CD4-positive, alpha-beta T cell (primary cell): ENCODE measurements at regions not wholly inside any gene's neighbourhood (a gene's known extent, or its start where the extent isn't known, plus 50 kb on each side); places are given as distances from the start of the nearest gene placed in this dataset.
"Not testable (repeated sequence)": the region's sequence is repeated elsewhere in the genome, so short reads cannot be mapped to it uniquely, and the experiment has no call there.

Source experiments
- ATAC-seq: fragments of 200-7000 bp; cut with Tn5 transposase; one replicate; pipeline ENCODE4 v1.10.0; 2022; ENCODE audit warnings: mild to moderate bottlenecking; ENCODE audit not compliant: poor library complexity
- CTCF ChIA-PET: fragments of 350-600 bp; sonication (Branson Sonifier 250); formaldehyde crosslinking; loops from one replicate; lab custom pipeline; 2021; ENCODE audit warnings: antibody characterized with exemption, inconsistent platforms; lab: Charles Lee
- POLR2A ChIA-PET: fragments of 350-600 bp; sonication (Branson Sonifier 250); formaldehyde crosslinking; loops from one replicate; lab custom pipeline; 2021; ENCODE audit warnings: antibody characterized with exemption, inconsistent platforms; lab: Charles Lee
- DNase-seq, 14 experiments: peaks; one replicate each; pipeline ENCODE4 v3.0.0-alpha.2; 2013 to 2020; ENCODE audit warnings: mixed read lengths in 2 of 14
- H3K27ac ChIP-seq, 2 donors: one replicate each; pipeline versions ENCODE4 v1.5.1 to v1.7.0; 2013; ENCODE audit warnings: low read length in 2 of 2, low read depth in 1 of 2, mild to moderate bottlenecking in 1 of 2
- H3K27me3 ChIP-seq, 2 experiments: 1 replicate in 1 of 2; 2 replicates in 1 of 2; pipeline versions ENCODE4 v1.6.1 to v1.7.0; 2013; ENCODE audit warnings: low read length in 2 of 2, control low read depth in 1 of 2, mild to moderate bottlenecking in 1 of 2, moderate library complexity in 1 of 2; ENCODE audit not compliant: insufficient read depth in 2 of 2, control insufficient read depth in 1 of 2
- H3K36me3 ChIP-seq: one replicate; pipeline ENCODE4 v1.6.1; 2013; ENCODE audit warnings: low read length, control low read depth; ENCODE audit not compliant: insufficient read depth
- H3K4me1 ChIP-seq: one replicate; pipeline ENCODE4 v1.6.1; 2013; ENCODE audit warnings: low read length, control low read depth; ENCODE audit not compliant: insufficient read depth
- H3K4me3 ChIP-seq: one replicate; pipeline ENCODE4 v1.5.1; 2013; ENCODE audit warnings: mild to moderate bottlenecking, low read length, moderate library complexity
- H3K9me3 ChIP-seq, 2 experiments: 1 replicate in 1 of 2; 2 replicates in 1 of 2; pipeline versions ENCODE4 v1.6.1 to v1.7.0; 2013; ENCODE audit warnings: low read length in 2 of 2, mild to moderate bottlenecking in 2 of 2, control low read depth in 1 of 2, moderate library complexity in 1 of 2; ENCODE audit not compliant: control insufficient read depth in 1 of 2, insufficient read depth in 1 of 2
- H3K27ac Mint-ChIP-seq: one replicate; pipeline ENCODE4 v1.8.0; 2020; ENCODE audit warnings: mixed read lengths
- H3K27me3 Mint-ChIP-seq: one replicate; pipeline ENCODE4 v1.8.0; 2021; ENCODE audit warnings: mixed read lengths
- H3K36me3 Mint-ChIP-seq: one replicate; pipeline ENCODE4 v1.8.0; 2021; ENCODE audit warnings: low read depth, mixed read lengths
- H3K4me1 Mint-ChIP-seq: one replicate; pipeline ENCODE4 v1.8.0; 2021; ENCODE audit warnings: low read depth, mixed read lengths
- H3K4me3 Mint-ChIP-seq: one replicate; pipeline ENCODE4 v1.8.0; 2020; ENCODE audit warnings: mild to moderate bottlenecking, mixed read lengths
- H3K9me3 Mint-ChIP-seq: one replicate; pipeline ENCODE4 v1.8.0; 2020; ENCODE audit warnings: mixed read lengths
- intact Hi-C, 2 experiments: fragments of 100-400 bp; cut with DNase I in 1 of 2; cut with micrococcal nuclease in 1 of 2; formaldehyde crosslinking; loops; one replicate each; pipeline versions ENCODE4 v1.15.1 to v1.9.0; 2023 to 2025; cut with DNase I, micrococcal nuclease
- TF ChIP-seq, protein P1 (sequence below): fragments of 200-600 bp; IDR thresholded peaks from one replicate; pipeline ENCODE4 v1.8.0; 2022; ENCODE audit warnings: antibody characterized with exemption, mild to moderate bottlenecking

GRCh38 chr4:30056016-30056766 is 664.0 kb upstream of the PCDH7 start:
- Mint-ChIP-seq H3K4me3 (no peak overlapping the region), H3K27me3 (no peaks in the 10 kb centered on the region), H3K9me3 (peaks cover 8% of the 10 kb centered on the region), H3K4me1 (no peaks in the 10 kb centered on the region), H3K27ac (no peak overlapping the region), H3K36me3 (no peaks in the 10 kb centered on the region)
- Histone ChIP-seq H3K4me1 (no peaks in the 10 kb centered on the region), H3K4me3 (no peak overlapping the region), H3K27me3 (no peaks in the 10 kb centered on the region), H3K9me3 (peaks cover 4 to 6% of the 10 kb centered on the region in 2 experiments), H3K36me3 (no peaks in the 10 kb centered on the region), H3K27ac (no peak overlapping the region)
- ATAC-seq (no peak), DNase-seq (no peak)
- intact Hi-C loops, result no loop called here
- TF ChIP-seq, protein P1, sequence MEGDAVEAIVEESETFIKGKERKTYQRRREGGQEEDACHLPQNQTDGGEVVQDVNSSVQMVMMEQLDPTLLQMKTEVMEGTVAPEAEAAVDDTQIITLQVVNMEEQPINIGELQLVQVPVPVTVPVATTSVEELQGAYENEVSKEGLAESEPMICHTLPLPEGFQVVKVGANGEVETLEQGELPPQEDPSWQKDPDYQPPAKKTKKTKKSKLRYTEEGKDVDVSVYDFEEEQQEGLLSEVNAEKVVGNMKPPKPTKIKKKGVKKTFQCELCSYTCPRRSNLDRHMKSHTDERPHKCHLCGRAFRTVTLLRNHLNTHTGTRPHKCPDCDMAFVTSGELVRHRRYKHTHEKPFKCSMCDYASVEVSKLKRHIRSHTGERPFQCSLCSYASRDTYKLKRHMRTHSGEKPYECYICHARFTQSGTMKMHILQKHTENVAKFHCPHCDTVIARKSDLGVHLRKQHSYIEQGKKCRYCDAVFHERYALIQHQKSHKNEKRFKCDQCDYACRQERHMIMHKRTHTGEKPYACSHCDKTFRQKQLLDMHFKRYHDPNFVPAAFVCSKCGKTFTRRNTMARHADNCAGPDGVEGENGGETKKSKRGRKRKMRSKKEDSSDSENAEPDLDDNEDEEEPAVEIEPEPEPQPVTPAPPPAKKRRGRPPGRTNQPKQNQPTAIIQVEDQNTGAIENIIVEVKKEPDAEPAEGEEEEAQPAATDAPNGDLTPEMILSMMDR, result no peak
- ChIA-PET POLR2A (no interaction called here), CTCF (no interaction called here)

DNA sequence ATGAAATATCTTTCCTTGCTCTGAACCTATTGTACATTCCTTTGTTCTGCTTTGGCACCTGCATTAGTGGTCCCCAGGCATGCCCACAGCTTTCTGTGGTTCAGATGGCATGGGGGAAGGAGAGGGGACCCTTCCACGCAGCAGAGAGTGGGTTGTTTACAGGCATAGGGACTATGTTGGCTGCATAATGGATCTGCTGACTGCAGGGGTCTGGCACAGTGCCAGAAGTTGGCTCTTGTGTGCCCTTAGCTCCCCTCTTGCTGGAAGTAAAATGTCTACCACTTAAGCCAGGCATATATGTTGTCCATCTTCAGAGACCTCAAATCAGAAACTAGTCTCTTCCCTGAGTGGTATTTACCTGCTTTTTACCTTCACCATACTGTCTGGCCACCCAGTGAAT is 651.9 kb upstream of the PCDH7 start:
- TF ChIP-seq, protein P1, result no peak
- H3K9me3 ChIP-seq, result no peaks in the 10 kb centered on the region
- H3K27ac ChIP-seq, result no peak overlapping the region
- no peaks in the 10 kb centered on the region for H3K36me3 ChIP-seq
- intact Hi-C loops, result no loop called here
- Mint-ChIP-seq H3K27ac (no peak overlapping the region), H3K9me3 (peaks cover 14% of the 10 kb centered on the region), H3K36me3 (no peaks in the 10 kb centered on the region), H3K4me3 (no peak overlapping the region), H3K27me3 (no peaks in the 10 kb centered on the region), H3K4me1 (no peaks in the 10 kb centered on the region)
- DNase-seq (no peak), ATAC-seq (no peak)
- H3K4me3 ChIP-seq, result no peak overlapping the region
- no peaks in the 10 kb centered on the region for H3K27me3 ChIP-seq
- POLR2A ChIA-PET, result no interaction called here
- no peaks in the 10 kb centered on the region for H3K4me1 ChIP-seq
- CTCF ChIA-PET, result no interaction called here

DNA sequence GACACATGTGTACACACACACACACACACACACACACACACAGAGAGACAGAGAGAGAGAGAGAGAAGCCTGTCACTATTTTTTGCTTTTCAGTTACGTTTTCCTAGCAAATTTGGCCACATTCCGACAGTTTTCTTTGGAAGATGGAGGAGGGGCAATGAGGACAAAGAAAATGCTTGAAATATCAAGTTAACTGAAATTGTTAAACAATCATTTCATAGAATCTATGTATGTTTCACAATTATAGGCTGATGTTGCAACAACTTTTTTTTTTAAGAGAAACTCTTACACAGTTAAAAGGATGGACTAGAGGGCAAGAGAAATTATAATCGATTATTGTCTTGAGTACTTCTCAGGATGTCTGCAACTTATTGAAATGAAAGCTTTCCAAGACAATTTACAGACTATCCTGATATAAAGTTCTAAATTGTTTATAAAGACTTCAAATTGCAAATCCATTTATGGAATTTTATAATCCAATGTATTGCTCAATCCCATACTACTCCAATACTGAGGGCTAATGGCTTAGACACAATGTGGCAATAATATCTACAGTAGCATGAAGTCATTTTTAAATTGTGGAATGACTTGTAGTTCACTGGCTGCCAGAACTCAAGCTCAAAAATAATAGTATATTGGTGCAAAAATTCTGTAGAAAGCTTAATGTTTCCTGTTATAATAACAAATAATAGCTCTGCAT is 647.0 kb upstream of the PCDH7 start:
- TF ChIP-seq, protein P1, result no peak
- H3K9me3 Mint-ChIP-seq, result peaks cover 20% of the 10 kb centered on the region
- no peaks in the 10 kb centered on the region for H3K27me3 Mint-ChIP-seq
- POLR2A ChIA-PET, result no interaction called here
- H3K27me3 ChIP-seq, result no peaks in the 10 kb centered on the region
- no peak overlapping the region for H3K4me3 Mint-ChIP-seq
- no peaks in the 10 kb centered on the region for H3K36me3 Mint-ChIP-seq
- no peak for ATAC-seq
- H3K9me3 ChIP-seq, result no peaks in the 10 kb centered on the region
- intact Hi-C loops, result no loop called here
- H3K4me1 Mint-ChIP-seq, result no peaks in the 10 kb centered on the region
- no peaks in the 10 kb centered on the region for H3K36me3 ChIP-seq
- H3K4me3 ChIP-seq, result no peak overlapping the region
- DNase-seq, result no peak
- no peak overlapping the region for H3K27ac ChIP-seq
- CTCF ChIA-PET, result no interaction called here
- no peak overlapping the region for H3K27ac Mint-ChIP-seq
- H3K4me1 ChIP-seq, result no peaks in the 10 kb centered on the region

DNA sequence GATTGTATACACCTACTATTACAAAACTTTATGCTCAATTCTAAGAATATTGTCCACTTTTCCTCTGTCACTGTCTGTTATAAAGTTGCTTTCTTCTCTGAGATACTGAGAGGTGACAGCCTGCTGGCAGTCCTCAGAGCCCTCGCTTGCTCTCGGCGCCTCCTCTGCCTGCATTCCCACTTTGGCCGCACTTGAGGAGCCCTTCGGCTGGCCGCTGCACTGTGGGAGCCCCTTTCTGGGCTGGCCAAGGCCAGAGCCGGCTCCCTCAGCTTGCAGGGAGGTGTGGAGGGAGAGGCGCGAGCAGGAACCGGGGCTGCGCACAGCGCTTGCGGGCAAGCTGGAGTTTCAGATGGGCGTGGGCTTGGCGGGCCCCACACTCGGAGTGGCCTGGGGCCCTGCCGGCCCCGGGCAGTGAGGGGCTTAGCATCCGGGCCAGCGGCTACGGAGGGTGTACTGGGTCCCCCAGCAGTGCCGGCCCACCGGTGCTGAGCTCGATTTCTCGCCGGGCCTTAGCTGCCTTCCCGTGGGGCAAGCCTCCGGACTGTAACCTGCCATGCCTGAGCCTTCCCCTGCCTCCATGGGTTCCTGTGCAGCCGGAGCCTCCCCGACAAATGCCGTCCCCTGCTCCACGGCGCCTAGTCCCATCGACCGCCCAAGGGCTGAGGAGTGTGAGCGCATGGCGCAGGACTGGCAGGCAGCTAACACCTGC is 627.6 kb upstream of the PCDH7 start:
- not testable (repeated sequence) for H3K27ac ChIP-seq

More for the DNA sequence above, 627.6 kb upstream of the PCDH7 start:
- ATAC-seq, H3K4me3 ChIP-seq, H3K27me3 Mint-ChIP-seq, intact Hi-C loops, H3K4me1 Mint-ChIP-seq, H3K4me1 ChIP-seq, CTCF ChIA-PET, H3K27ac Mint-ChIP-seq, H3K36me3 Mint-ChIP-seq, H3K36me3 ChIP-seq, H3K27me3 ChIP-seq, H3K4me3 Mint-ChIP-seq, POLR2A ChIA-PET: not testable (repeated sequence)
- H3K9me3 ChIP-seq, result peaks cover 0 to 23% of the 10 kb centered on the region in 2 experiments
- peaks cover 15% of the 10 kb centered on the region for H3K9me3 Mint-ChIP-seq
- peak in 1 of 14 experiments; percentile 6 for DNase-seq
